ENCODE measurements at regions not wholly inside any gene's neighbourhood (a gene's known extent, or its start where the extent isn't known, plus 50 kb on each side); places are given as distances from the start of the nearest gene placed in this dataset.

- no peak for TF ChIP-seq CTCF (IDR thresholded peaks at IDR 0.05 in 2 of 3, conservative IDR thresholded peaks at IDR 0.05 in 1 of 3; ENCODE audit: borderline replicate concordance in 1 of 3, insufficient read depth in 1 of 3, low read depth in 2 of 3, low read length in 2 of 3)
- no peak for TF ChIP-seq POLR2A (IDR thresholded peaks at IDR 0.05; ENCODE audit: borderline replicate concordance, extremely low read depth, insufficient read depth, insufficient read length)
- no peak for TF ChIP-seq EZH2 (IDR thresholded peaks at IDR 0.05)
- TF ChIP-seq ZFX (IDR thresholded peaks at IDR 0.05), result no peak
- TF ChIP-seq FOSL1 (IDR thresholded peaks at IDR 0.05; ENCODE audit: low read depth), result no peak
- TF ChIP-seq RAD21 (IDR thresholded peaks at IDR 0.05; ENCODE audit: low read depth), result no peak
Measured at GRCh38 chr4:104210420-104210819, 284.3 kb downstream of the CXXC4 start.
